Left ventricle myocardium superior (tissue), 1 donor: ENCODE measurements at regions not wholly inside any gene's neighbourhood (a gene's known extent, or its start where the extent isn't known, plus 50 kb on each side); places are given as distances from the start of the nearest gene placed in this dataset.
"Not testable (repeated sequence)": the region's sequence is repeated elsewhere in the genome, so short reads cannot be mapped to it uniquely, and the experiment has no call there.

ENCODE experiments used
- ATAC-seq: fragments of 200-7000 bp; cut with Tn5 transposase; one replicate; pipeline ENCODE4 v1.9.1; 2020; ENCODE audit warnings: mild to moderate bottlenecking, moderate library complexity
- DNase-seq: peaks from one replicate; pipeline ENCODE4 v3.0.0-alpha.2; 2020
- intact Hi-C: fragments of 100-400 bp; cut with micrococcal nuclease; formaldehyde crosslinking; loops from one replicate; pipeline ENCODE4 v1.11.0; 2022
- donor health status: DM: no; HTN: yes; CAD: no; lungs with severe emphysema.

- no peak for DNase-seq
- intact Hi-C loops = no loop called here
- no peak for ATAC-seq
These were observed 1183.8 kb upstream of the WWC1 start for GRCh38 chr5:167107684-167108083.

- intact Hi-C loops, DNase-seq, ATAC-seq: not testable (repeated sequence)
These were observed 1183.2 kb upstream of the WWC1 start for GRCh38 chr5:167108266-167108665.

DNA sequence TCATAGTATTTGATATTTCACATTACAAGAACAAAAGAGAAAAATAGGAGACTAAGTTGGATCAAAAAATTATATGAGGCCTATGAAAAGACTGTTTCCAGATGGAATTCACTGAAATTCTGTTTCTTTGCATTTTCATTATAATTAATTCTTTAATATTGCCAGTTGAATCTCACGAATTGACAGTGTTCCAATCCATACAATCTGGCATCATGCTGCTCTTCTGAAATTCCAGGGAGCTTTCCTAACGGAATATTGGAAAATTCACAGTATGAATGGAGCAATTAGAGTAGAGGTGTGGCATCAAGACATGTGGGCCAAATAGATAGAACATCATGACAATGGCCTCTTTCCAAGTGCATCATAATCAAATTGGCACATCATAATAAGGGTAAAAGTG, 1178.9 kb upstream of the WWC1 start:
- no peak for ATAC-seq
- intact Hi-C loops = no loop called here

GRCh38 chr5:167122267-167122666, 1169.2 kb upstream of the WWC1 start:
- DNase-seq (no peak), ATAC-seq (no peak)
- intact Hi-C loops = no loop called here

More for the DNA sequence above, 1178.9 kb upstream of the WWC1 start:
- no peak for DNase-seq

DNA sequence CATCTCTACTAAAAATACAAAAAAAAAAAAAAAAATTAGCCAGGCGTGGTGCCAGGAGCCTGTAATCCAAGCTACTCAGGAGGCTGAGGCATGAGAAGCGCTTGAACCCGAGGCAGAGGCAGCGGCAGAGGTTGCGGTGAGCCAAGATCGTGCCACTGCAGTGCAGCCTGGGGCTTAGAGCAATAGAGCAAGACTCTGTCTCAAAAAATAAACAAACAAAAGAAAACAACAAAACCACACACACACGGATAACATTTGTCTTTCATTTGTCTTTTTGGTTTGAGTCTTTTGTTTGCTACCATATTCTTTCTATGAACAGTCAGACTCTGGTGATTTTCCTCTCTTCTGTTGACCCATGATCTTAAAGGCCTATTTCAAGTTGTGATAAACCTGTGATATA, 1168.3 kb upstream of the WWC1 start:
- ATAC-seq (no peak), DNase-seq (no peak)
- intact Hi-C loops = no loop called here

GRCh38 chr5:167128581-167128980, 1162.9 kb upstream of the WWC1 start:
- no peak for ATAC-seq
- intact Hi-C loops = no loop called here
- no peak for DNase-seq

- DNase-seq (no peak), ATAC-seq (no peak)
- intact Hi-C loops = no loop called here
These were observed 1150.7 kb upstream of the WWC1 start for GRCh38 chr5:167140548-167141291.

DNA sequence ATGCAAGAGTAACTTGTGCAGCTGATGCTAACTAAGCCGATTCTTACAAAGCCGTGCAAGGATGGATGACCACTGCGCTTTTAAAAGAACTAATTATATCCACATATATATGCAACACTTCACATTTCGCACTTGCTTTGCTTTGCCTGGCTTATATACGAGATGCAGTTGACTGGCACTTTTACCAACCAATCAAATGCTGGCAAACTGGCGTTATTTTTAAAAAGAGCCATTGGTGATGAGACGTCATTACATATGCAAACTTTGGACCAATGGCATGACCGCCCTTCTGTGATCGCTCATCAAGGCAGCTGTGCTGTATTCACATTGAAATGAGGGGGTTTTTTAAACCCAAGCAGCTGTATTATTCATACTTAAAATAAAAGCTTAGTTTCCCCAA, 1147.7 kb upstream of the WWC1 start:
- DNase-seq = no peak
- intact Hi-C loops = no loop called here
- ATAC-seq = no peak

DNA sequence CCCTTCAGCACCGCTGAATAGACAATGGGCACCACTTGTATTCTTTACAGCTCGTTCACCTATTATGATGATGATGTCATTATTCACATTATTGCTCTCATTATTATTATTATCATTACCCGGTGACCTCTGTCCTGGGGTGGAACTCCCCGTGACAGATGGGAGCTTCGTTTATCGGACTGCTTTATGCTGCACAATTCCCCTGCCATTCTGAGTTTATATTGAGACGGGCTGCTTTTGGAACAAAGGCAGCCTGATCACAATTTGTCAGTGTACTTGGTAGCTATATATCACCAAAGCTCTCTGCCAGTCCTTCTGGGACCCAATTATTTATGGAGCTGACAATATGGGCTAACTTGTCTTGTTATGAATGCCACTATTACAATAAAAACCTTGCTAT, 1145.6 kb upstream of the WWC1 start:
- intact Hi-C loops = no loop called here

DNA sequence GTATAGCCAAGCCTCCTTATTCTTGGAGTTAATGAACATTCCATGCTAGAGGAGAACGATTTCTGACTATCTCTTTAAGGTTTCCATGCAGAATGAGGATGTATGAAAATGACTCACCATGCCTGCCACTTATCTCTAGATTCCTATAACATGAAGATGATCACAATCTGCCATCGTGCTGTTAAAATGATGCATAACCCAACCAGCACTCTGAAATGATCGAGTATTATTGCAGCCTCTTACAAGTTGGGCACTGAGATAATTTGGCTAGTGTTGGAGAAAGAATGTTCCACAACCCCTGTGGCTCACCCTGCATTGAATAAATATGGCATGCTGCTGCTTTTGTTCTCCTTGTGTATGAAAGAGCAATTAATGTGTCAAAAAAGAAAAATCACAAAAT, 1143.6 kb upstream of the WWC1 start:
- intact Hi-C loops = no loop called here
- no peak for DNase-seq
- ATAC-seq = no peak

More for the DNA sequence above, 1145.6 kb upstream of the WWC1 start:
- DNase-seq (no peak), ATAC-seq (no peak)

DNA sequence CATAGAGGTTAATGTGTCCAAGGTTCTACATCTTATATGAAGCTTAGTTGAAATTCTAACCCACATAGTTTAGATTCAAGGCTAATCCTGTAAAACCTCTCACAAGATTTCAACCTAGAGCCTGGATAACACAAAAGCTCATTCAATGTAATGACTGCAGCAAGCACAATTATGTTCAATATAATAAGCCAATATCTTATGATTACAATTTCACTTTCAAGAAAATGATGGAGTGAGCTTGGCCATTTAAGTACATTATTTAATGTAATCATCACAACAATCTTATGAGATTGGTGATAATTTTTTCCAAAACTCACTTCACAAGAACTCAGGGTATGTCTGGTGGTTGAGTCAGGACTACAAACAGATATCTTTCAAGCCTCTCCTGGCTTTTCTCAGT, 1140.8 kb upstream of the WWC1 start:
- DNase-seq = no peak
- no peak for ATAC-seq
- intact Hi-C loops = no loop called here

DNA sequence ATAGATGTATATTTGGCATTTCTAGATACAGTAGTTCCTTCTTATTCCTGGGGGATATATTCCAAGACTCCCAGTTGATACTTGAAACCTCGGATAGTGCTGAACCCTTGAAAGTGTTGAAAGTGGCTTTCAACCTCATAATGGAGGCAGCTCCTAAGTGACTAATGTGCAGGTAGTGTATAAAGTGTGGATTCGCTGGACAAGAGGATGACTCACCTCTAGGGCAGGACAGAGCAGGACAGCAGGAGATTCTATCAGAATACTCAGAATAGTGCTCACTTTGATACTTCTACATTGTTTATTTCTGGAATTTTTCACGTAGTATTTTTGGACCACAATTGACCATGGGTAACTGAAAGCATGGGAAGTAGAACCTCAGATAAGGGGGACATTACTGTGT, 1138.9 kb upstream of the WWC1 start:
- intact Hi-C loops = no loop called here
- no peak for DNase-seq
- no peak for ATAC-seq

- ATAC-seq (no peak), DNase-seq (no peak)
- intact Hi-C loops = no loop called here
These were observed 1135.9 kb upstream of the WWC1 start for GRCh38 chr5:167155387-167156005.

- intact Hi-C loops = no loop called here
- no peak for ATAC-seq
- DNase-seq = no peak
These were observed 1135.0 kb upstream of the WWC1 start for GRCh38 chr5:167156446-167156845.

DNA sequence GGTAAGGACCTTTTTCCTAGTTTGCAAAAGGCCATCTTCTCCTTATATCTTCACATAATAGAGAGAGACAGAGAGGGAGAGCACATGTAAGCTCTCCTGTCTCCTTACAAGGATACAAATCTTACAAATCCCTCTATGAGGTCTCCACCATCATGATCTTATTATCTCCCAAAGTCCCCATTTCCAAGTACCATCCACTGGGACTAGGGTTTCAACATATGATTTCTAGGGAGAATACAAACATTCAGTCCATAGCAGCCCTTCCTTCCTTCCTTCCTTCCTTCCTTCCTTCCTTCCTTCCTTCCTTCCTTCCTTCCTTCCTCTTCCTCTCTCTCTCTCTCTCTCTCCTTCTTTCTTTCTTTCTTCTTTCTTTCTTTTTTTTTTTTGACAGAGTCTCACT, 1132.9 kb upstream of the WWC1 start:
- ATAC-seq (no peak), DNase-seq (no peak)
- intact Hi-C loops = no loop called here

DNA sequence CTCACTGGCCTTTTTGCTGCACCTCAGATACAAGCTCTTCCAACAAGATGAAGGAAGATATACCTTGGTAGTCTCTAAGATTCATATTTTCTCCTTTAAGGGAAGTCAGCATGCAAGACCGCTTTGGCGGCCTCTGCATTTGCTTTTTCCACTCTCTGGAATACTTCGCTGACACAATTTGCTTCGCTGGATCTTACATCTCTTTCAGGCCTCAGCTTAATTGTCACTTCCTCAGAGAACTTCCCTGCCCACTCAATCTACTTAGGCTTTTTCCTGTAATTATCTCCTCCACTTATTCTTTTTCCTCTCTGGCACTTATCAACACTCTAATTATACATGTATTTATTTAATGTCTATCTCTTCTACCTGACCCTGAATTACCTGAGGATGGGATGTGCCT, 1131.1 kb upstream of the WWC1 start:
- DNase-seq = no peak
- ATAC-seq = no peak
- intact Hi-C loops = no loop called here

DNA sequence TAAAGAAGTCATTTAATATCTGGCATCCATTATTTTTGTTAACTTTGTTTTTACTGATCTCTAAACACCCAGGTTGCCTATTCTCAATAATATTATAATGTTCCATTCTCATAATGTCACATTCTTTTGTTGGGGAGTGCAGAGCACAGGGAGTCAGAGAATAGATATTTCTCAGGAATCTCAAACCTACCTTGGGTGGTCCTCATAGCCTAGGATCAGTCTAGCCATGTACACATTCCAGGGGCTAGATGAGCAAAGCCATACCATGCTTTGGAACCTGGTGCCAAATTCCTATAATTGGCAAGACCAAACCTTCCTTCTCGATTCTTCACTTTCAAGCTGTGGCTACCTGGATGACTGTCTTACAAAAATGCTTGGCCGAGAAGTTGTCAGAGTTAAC, 1124.7 kb upstream of the WWC1 start:
- intact Hi-C loops = no loop called here
- ATAC-seq = no peak
- no peak for DNase-seq

DNA sequence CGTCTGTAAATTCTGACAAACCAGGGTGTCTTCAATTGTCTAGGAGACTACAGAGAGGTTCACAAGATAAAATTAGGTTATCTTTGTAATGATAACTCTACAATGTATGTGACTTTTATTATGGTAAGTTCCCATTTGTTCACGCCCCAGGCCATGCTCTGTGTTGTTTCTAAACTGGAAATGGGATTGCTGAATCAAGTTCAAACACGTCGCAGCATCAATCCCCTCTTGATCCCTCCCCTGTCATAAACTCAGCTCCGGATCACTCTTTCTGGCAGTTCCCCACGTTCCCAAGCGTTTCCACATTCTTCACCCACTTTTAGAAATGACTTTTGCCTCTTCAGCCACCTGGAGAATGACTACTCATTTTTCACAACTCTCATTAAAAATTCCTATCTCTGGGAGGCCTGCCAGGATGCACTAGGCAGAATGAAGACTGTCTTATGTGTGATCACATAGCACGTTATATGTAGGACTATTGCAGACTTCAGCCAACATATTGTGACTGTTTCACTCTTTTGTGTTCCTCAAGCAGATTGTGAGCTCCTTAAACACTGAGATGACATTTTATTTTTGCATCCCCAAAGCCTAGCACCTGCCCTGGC, 1124.2 kb upstream of the WWC1 start:
- intact Hi-C loops = no loop called here
- DNase-seq = no peak
- no peak for ATAC-seq

DNA sequence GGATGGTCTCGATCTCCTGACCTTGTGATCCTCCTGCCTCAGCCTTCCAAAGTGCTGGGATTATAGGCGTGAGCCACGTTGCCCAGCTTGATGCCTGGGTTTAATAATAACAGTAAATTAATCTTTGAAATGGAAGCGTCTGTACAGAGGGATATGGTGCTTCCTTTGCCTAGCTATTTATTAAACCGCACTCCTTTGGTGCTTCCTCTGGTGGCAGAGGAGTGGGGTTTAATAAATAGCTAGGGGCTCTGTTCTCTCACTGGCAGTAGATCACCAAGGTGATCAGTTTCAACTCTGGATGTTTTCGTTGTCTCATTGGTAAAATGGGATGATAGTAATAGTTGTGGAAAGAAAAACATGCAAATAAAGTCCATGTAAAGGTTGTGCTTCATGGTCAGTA, 1122.5 kb upstream of the WWC1 start:
- intact Hi-C loops = no loop called here
- DNase-seq (no peak), ATAC-seq (no peak)

DNA sequence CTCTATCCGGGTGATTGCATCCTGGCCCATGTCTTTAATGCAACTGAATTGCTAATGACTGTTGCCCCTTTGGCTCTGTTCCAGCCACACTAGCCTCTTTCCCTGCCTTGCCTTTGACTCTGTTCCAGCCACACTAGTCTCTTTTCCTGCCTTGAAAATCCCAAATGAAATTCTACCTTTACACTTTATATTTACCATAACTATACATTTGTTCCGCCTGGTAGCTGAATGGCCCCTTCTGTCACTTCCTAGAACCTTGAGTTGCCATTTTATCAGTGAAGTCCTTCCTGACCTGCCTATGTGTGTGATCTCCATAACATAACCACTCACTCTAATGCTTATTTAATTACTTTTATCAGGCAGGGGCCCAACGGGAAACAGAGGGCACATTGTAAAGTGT, 1120.4 kb upstream of the WWC1 start:
- DNase-seq (no peak), ATAC-seq (no peak)
- intact Hi-C loops = no loop called here

- ATAC-seq (no peak), DNase-seq (no peak)
- intact Hi-C loops = no loop called here
These were observed 1113.7 kb upstream of the WWC1 start for GRCh38 chr5:167177736-167178135.
